ENCODE measurements at regions not wholly inside any gene's neighbourhood (a gene's known extent, or its start where the extent isn't known, plus 50 kb on each side); places are given as distances from the start of the nearest gene placed in this dataset.
"Not testable (repeated sequence)": the region's sequence is repeated elsewhere in the genome, so short reads cannot be mapped to it uniquely, and the experiment has no call there.

DNA sequence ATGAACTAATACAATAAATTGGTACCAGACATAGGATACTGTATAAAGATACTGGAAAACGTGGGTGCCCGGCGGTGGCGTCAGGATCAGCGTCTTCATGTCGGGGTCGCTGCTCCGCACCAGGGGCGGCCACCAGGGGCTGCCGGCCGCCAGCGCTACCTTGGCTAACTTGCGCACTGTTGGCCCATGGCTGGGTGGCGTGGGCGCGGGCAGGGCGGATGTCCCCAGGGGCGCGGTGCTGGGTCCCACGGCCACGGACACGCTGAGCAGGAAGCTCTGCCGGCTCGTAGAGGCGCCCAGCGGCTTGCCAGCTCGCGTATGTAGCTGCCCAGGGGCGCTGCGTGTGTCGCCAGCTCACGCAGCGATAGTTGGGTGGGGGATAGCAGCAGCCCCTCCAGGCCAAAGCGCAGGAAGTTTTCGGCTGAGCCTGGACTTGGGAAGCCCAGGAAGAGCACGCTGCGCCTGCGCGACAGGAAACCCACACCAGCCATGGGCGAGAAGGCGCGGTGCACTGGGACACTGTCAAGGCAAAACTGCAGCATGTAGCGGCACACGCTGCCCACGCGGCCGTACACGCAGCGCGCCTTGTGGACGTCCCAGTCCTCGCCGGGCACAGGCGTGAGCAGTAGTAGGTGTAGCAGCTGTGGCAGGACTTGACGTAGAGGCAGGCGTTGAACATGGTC lies 299.9 kb downstream of the CCDC74A start:
- no peak for DNase-seq

DNA sequence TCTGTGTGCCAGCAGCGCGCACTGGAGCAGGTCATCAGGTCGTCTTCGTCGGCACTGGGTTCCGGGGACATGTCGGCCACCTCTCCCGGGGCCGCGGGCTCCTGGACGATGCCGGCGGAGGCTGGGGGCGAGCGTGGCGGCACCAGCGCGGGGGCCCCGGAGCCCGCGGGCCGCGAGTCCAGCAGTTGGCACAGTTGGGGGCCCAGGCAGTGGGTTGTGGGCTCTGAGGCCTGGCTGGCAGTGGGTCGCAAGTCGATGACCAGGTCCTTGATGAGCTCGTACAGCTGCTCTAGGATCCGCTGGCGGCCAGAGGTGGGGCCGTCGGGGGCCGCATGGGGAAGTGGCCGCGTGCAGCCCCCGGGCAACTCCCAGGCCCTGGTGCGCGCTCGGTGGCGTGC lies 300.5 kb downstream of the CCDC74A start:
- no peak for DNase-seq

GRCh38 chr2:131828633-131829455 lies 301.2 kb downstream of the CCDC74A start:
- DNase-seq, result not testable (repeated sequence)

GRCh38 chr2:131829456-131830241 lies 302.0 kb downstream of the CCDC74A start:
- peak; percentile 4 for DNase-seq

- DNase-seq, result not testable (repeated sequence)
These were observed 302.7 kb downstream of the CCDC74A start for GRCh38 chr2:131830242-131830945.

GRCh38 chr2:131830946-131831310 lies 303.2 kb downstream of the CCDC74A start:
- not testable (repeated sequence) for DNase-seq

DNA sequence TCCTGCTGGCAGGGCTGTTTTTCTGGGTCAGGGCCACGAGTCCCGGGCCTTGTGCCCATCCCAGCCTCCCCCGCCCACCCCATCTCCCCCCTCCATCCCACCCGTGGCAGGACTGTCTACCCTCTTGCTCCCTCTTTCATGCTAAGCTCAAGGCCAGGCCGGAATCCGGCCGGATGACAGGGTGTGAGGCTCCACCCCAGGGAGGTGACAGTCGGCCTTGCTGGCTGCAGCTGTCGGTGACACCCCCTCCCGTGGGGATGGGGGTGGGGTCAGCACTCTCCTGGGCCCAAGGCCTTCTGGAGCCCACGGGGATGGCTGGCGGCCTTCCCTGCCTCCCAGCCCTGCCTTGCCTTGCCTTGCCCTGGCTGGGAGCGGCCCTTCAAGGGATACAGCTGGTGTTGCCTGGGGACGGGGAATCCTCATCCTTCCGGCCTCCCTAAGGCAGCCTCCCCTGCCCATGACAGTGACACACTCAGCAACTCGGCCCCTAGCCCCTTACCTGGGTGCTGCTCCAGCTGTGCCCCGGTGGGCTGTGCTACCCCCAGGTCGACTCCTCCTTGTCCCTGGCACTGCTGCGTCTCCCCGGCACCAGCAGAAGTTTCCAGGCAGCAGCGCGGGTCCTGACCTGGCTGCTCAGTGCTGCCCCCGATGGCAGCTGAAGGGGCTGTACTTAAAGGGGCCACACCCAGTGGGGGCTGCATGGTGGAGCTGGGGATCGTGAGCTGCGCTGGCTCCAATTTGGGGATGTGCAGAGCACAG lies 303.9 kb downstream of the CCDC74A start:
- not testable (repeated sequence) for DNase-seq

- not testable (repeated sequence) for DNase-seq
These were observed 304.6 kb downstream of the CCDC74A start for GRCh38 chr2:131832209-131832780.

DNA sequence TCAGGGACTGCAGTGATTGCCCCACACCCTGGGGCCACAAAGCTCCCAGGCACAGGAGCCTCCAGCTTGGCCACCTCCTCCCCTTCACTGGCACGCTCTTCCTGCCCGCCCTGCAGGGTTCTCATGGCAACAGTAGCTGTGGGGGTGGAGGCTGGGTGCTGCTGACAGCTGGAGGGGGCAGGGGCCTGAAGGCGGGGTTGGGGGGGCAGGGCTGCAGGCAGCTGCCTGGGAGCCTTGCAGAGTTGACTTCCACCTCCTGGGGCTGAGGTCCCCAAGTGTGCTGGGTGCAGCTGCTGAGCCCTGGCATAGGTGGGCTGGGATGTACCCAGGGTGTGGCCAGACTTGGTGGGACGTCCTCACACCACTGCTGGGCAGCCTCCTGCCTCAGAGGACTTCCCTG lies 305.2 kb downstream of the CCDC74A start:
- DNase-seq, result not testable (repeated sequence)

DNA sequence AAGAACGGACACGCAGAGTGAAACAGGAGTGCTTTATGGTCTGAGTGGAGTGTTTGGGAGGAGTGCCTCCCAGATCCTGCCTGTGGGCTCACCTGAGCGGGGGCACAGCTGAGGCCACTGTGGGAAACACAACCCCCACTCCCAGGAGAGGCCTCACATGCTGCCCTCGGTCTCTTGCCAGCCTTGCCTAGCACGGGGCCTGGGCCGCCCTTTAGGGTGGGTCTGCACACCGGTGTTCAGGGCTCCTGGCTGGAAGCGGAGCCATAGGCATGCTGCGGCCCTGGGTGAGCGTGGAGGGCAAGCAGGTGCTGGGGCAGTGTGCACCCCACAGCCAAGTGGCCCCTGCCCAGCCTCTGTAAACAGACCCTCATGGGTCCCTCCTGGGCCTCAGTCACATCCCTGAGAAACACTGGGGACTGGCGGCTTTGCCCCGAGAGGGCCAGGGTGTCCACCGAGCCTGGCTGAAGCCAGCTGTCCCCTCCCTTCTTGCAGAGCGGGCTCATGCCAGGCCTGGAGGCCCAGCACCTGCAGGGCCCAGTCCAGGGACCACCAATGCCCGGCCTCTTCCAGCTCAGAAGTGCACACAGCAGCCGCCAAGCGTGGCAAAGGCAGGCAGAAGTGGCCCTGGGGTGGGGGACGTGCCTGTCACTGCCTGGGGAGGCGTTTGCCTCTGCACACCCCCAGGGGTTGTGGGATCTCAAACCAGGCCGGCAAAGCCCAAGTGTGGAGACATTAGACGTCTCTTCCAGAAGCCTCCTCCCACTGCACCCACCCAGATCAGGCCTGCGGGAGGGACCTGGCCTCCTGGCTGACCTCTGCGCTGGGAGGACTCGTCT lies 305.9 kb downstream of the CCDC74A start:
- DNase-seq, result not testable (repeated sequence)

- DNase-seq, result not testable (repeated sequence)
These were observed 306.7 kb downstream of the CCDC74A start for GRCh38 chr2:131834203-131835020.

GRCh38 chr2:131835022-131835421 lies 307.3 kb downstream of the CCDC74A start:
- not testable (repeated sequence) for DNase-seq

DNA sequence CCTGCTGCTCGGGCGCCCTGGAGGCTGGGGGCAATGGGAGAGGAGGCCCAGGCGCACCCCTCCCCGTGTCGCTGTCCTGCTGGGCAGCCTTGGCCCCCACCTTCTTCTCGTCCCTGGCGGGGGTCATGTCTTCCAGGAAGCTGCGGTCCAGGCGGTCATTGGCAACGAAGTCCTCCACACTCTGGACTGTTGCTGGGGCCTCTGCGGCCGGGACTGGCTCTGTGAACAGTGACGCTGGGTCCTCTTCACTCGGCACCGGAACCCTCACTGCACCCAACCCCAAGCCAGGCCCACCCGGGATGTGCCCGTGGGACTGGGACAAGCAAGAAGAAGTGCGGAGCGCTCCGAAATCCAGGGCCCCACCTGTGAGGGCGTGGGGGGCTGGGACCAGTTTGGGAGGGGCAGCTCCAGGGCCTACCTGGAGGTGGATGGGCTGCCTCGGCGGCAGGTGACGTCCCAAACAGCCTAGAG lies 308.0 kb downstream of the CCDC74A start:
- no peak for DNase-seq

DNA sequence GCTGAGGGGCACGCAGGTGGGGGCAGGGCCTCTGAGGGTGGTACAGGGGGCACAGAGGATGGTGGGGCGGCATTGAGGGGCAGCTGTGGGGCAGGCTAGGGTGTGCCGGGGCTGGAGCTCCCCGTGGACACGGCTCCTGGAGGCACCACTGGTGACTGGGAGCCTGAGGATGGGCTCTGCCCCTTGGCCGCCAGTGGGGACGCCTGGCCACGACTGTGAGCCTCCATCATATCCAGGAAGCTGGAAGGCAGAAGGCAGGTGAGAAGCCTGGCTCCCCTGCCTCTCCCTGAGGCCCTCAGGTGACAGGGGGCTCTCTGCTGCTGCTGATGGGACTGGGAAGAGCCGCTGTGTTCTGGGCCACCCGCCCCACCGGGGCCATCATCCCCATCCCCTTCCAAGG lies 308.4 kb downstream of the CCDC74A start:
- DNase-seq, result not testable (repeated sequence)

- not testable (repeated sequence) for DNase-seq
These were observed 316.4 kb downstream of the CCDC74A start for GRCh38 chr2:131844044-131844443.

DNA sequence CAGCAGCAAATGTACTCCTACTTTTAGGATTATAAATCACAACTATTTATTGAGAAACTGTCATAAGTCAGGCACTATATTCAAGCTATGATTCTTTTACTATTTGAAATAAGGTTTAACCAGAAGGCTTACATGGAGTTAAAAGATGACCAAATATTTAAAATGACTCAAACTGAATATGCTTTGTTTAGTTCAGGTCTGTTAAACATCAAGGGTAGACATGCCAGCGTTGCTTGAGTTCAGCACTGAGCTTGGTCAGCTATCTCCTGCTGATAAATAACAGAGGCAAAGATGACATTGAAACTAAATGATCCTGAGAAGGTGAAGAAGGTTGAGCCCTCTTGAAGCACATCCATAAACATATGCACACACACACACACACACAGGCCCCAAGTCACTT lies 305.6 kb downstream of the ANKRD30BL start:
- DNase-seq, result not testable (repeated sequence)

- peak; percentile 0 for DNase-seq
These were observed 303.6 kb downstream of the ANKRD30BL start for GRCh38 chr2:131858197-131858596.

Measured in renal pelvis (tissue), 1 donor.